Memory B cell (primary cell): ENCODE measurements at regions not wholly inside any gene's neighbourhood (a gene's known extent, or its start where the extent isn't known, plus 50 kb on each side); places are given as distances from the start of the nearest gene placed in this dataset.
"Not testable (repeated sequence)": the region's sequence is repeated elsewhere in the genome, so short reads cannot be mapped to it uniquely, and the experiment has no call there.

Source experiments
- ATAC-seq: fragments of 150-1000 bp; cut with Tn5 transposase; 2 replicates; pipeline ENCODE4 v1.10.0; 2021; ENCODE audit warnings: low read depth, mild to moderate bottlenecking, moderate library complexity
- DNase-seq, 2 donors: peaks; one replicate each; pipeline ENCODE4 v3.0.0; 2022; ENCODE audit warnings: low spot score in 2 of 2
- H3K27ac Mint-ChIP-seq: one replicate; pipeline ENCODE4 v1.8.0; 2022; ENCODE audit warnings: mild to moderate bottlenecking, moderate library complexity, mixed read lengths
- H3K27me3 Mint-ChIP-seq: one replicate; pipeline ENCODE4 v1.8.0; 2022; ENCODE audit warnings: mixed read lengths
- H3K36me3 Mint-ChIP-seq: one replicate; pipeline ENCODE4 v1.8.0; 2022; ENCODE audit warnings: mild to moderate bottlenecking, mixed read lengths
- H3K4me1 Mint-ChIP-seq: one replicate; pipeline ENCODE4 v1.8.0; 2022; ENCODE audit warnings: mixed read lengths
- H3K4me3 Mint-ChIP-seq: one replicate; pipeline ENCODE4 v1.8.0; 2022; ENCODE audit warnings: mild to moderate bottlenecking, moderate library complexity, mixed read lengths
- H3K9me3 Mint-ChIP-seq: one replicate; pipeline ENCODE4 v1.8.0; 2022; ENCODE audit warnings: mixed read lengths

DNA sequence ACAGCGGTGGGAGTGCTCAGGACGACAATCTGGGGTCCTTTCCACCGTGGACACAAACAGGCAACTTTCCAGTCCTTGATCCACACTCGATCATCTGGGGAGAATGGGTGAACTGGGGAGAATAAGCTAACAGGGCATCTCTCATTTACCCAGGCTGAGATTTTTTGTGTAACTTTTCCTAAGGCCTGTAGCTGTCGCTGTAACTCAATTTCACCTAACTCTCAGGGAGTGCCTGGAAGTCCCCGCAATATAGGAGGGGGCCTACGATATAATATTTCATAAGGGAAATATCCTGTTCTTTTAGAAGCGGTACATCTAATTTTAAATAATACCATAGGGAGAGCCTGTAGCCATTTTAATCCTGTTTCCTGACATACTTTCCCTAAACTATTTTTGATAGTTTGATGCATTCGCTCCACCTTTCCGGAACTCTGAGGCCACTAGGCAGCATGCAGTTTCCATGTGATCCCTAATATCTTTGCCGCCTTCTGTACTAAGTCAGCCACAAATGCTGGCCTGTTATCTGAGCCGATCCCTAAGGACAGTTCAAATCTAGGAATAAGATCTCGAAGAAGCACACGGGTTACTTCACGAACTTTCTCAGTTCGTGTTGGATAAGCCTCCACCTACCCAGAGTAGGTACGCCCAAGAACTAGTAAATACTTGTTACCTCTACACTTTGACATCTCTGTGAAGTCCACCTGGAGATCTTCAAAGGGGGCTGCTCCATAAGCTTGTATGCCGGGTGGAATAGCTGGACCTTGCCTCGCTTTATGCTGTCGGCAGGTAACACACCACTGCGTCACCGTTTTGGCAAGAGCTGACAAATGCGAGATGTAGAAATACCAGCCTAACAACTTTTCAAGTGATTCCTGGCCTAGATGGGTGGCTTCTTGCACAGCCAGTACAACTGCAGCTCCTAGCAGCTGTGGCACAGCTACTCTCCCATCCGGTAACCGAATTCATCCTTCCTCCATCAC lies 155.7 kb downstream of the UNC93B1 start:
- H3K4me1 Mint-ChIP-seq, H3K27me3 Mint-ChIP-seq, ATAC-seq, H3K9me3 Mint-ChIP-seq, H3K27ac Mint-ChIP-seq, H3K4me3 Mint-ChIP-seq, H3K36me3 Mint-ChIP-seq, DNase-seq: not testable (repeated sequence)

DNA sequence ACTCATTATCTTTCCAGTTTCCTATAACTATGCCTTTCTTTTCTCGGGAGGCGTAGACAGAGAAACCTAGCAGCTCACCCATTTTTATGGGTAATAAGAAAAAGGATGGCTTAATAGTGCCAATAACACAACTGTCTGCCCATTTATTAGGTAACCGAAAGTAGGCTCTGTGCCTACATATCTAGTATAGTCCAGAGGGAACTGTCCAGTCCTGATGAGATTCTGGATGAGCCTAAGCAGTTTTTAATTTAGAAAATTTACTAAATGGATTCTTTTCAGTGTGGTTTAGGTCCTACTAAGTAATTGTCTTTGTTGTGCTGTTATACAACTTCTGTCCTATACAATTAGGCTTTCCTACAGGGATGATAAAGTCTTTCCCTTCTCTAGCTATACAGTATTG lies 157.6 kb downstream of the UNC93B1 start:
- H3K27me3 Mint-ChIP-seq, ATAC-seq, H3K27ac Mint-ChIP-seq, H3K4me1 Mint-ChIP-seq, H3K4me3 Mint-ChIP-seq, H3K36me3 Mint-ChIP-seq, H3K9me3 Mint-ChIP-seq, DNase-seq: not testable (repeated sequence)

DNA sequence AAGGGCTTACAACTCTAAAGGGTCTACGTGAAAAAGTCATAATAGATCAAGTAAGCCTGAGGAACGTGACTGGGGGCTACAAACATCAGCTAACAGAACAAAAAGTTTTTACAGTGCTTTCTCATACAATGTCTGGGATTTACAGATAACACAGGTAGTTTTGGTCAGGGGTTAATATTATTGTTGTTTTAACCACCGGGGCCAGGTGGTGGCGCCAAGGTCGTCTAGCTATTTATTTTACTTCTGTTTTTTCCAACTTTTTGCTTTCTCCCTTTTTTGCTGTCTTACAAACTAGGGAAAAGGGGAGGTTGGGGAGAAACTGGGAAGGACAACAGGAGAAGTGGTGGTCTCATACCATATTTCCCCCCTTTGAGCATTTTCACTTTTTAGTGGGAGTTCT lies 158.6 kb downstream of the UNC93B1 start:
- H3K27me3 Mint-ChIP-seq, ATAC-seq, H3K27ac Mint-ChIP-seq, H3K4me1 Mint-ChIP-seq, H3K9me3 Mint-ChIP-seq, H3K4me3 Mint-ChIP-seq, DNase-seq, H3K36me3 Mint-ChIP-seq: not testable (repeated sequence)

DNA sequence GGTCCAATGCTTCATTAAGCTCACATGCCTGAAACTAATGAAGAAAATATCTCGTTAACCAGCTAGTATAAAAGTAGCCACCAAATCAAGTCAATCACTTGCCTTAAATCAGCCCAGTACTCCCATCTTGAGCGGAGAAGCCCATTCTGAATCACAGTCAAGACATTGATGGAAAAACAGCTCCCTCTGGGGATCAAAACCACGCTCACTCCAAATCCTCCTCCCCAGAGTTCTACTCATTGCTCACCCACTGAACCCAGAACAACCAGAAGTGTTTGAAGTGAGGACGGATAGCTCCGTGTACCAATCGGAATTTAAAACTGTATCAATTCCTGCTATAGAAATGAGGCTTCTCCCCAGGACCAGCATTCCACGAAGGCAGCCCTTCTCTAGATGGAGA lies 163.3 kb downstream of the UNC93B1 start:
- H3K27ac Mint-ChIP-seq, H3K4me3 Mint-ChIP-seq, H3K9me3 Mint-ChIP-seq, DNase-seq, H3K4me1 Mint-ChIP-seq, ATAC-seq, H3K36me3 Mint-ChIP-seq: not testable (repeated sequence)
- peaks cover 11% of the 10 kb centered on the region for H3K27me3 Mint-ChIP-seq

DNA sequence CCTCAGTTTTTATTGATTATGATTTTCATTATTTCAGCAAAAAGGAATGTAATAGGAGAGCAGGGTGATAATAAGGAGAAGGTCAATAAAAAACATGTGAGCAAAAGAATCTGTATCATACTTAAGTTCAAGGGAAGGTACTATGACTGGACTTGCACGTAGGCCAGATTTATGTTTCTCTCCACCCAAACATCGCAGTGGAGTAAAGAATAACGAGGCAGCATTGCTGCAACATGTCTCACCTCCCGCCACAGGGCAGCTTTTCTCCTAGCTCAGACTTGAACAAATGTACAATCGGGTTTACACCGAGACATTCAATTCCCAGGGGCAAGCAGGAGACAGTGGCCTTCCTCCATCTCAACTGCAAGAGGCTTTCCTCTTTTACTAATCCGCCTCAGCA lies 155.7 kb upstream of the ALDH3B2 start:
- peaks cover 31% of the 10 kb centered on the region for H3K27me3 Mint-ChIP-seq
- H3K9me3 Mint-ChIP-seq, H3K27ac Mint-ChIP-seq, DNase-seq, H3K4me3 Mint-ChIP-seq, H3K36me3 Mint-ChIP-seq, ATAC-seq, H3K4me1 Mint-ChIP-seq: not testable (repeated sequence)

DNA sequence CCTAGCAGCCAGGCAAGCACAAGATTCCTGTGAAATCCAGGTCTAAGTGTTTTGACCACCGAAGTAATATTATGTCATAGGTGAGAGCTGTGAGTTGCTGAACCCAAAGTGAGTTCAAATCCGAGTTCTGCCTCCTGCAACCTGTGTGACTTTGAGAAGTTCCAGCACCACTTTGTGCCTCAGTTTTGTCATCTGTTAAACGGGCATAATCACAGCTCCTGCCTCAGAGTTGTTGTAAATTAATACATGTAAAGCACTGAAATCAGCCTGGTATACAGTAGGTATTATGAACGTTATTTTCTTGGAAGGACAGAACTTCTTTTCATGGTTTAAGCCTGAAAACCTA lies 152.5 kb upstream of the ALDH3B2 start:
- not testable (repeated sequence) for H3K36me3 Mint-ChIP-seq, H3K27ac Mint-ChIP-seq, DNase-seq, H3K9me3 Mint-ChIP-seq, ATAC-seq, H3K4me3 Mint-ChIP-seq, H3K4me1 Mint-ChIP-seq
- peaks cover 32% of the 10 kb centered on the region for H3K27me3 Mint-ChIP-seq

DNA sequence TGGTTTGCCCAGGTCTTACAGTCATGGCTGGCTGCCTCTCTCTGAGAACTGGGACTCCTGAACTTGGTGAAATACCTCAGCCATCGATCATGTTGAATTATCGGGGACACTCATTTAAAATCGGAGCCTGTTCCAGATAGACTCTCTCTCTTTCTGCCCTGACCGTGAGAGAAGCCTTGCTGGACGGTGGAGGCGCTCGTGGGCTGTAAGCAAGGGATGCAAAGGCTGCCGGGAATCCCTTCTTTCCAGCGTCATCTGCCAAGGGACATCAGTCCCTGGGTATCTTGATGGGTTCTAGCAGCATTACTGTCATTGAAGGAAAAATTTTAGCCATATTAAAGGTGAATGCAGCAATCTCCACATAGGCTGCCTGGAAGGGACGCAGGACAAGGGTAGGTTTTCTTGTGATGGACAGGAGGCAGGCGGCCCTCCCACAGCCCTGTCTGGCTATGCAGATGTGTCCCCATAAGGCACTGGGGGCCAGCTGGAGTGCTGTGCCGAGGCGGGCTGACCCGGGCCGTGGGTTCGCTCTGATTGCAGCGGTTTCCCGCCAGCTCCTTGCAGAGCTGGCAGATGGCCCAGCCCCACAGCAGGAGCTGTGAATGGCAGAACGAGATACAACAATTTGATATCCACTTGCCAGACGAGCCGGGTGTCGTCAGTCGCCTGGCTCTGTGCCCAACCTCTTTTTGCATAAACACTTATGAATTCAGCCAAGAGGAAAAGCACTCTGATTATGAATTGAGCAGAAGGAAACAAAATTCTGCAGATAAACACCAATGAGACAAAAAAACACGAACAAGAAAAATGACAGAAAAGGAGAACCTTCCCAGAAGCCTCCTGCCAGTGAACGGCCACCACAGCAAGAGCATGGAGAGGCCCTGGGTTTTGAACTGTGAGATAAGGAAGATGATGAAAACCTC lies 151.9 kb upstream of the ALDH3B2 start:
- not testable (repeated sequence) for DNase-seq, H3K4me1 Mint-ChIP-seq, H3K27ac Mint-ChIP-seq, H3K9me3 Mint-ChIP-seq, ATAC-seq, H3K36me3 Mint-ChIP-seq, H3K4me3 Mint-ChIP-seq
- H3K27me3 Mint-ChIP-seq = peaks cover 31% of the 10 kb centered on the region

DNA sequence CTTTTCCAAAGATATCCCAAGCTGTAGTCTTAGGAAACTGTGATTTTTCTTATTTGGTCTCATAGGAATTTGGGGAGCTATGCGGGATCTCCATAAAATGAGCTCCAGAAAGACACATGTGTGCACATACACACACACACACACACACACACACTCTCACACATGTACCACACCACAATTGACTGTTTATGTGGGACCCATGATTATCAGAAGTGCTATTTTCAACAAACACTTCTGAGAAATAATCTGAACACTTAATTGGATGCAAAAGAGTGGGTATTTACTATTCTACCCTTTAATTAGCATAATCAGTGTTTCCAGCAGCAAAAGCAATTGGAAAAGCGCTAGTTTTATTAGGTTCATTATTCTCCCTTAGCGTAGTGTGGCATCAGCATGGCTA lies 150.4 kb upstream of the ALDH3B2 start:
- H3K4me1 Mint-ChIP-seq, DNase-seq, ATAC-seq, H3K27ac Mint-ChIP-seq, H3K4me3 Mint-ChIP-seq, H3K36me3 Mint-ChIP-seq, H3K9me3 Mint-ChIP-seq: not testable (repeated sequence)
- peaks cover 27% of the 10 kb centered on the region for H3K27me3 Mint-ChIP-seq

DNA sequence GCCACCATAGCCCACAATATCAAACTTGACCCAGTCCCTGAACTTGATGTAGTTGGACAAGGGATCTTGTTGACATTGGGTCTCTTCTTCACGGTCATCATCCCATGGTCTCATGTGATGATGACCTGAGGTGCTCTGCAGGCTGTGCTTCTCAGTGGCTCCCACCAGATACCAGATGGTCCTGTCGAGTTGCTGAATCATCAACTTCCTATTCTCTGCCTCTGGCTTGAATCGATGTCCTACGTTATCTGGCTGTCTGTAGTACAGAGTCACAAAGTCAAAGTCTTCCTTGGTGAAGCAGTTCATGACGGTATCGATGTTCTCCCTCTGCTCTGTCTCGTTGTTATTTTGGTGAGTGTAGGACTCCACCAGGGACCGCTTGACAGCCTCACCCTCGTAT lies 145.7 kb upstream of the ALDH3B2 start:
- Mint-ChIP-seq H3K27me3 (peaks cover 7% of the 10 kb centered on the region), H3K9me3 (no peaks in the 10 kb centered on the region), H3K4me3 (no peak overlapping the region), H3K4me1 (no peaks in the 10 kb centered on the region), H3K27ac (no peak overlapping the region), H3K36me3 (no peaks in the 10 kb centered on the region)
- ATAC-seq (no peak), DNase-seq (no peak)

DNA sequence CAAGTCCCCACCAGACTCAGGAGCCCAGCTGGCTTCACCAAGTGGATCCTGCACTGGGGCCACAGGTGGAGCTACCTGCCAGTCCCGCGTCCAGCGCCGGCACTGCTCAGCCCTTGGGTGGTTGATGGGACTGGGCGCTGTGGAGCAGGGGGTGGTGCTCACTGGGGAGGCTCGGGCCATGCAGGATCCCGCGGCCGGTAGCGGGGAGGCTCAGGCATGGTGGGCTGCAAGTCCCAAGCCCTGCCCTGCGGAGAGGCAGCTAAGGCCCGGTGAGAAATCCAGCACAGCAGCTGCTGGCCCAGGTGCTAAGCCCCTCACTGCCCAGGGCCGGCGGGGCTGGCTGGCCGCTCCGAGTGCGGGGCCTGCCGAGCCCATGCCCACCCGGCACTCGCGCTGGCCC lies 143.1 kb upstream of the ALDH3B2 start:
- not testable (repeated sequence) for H3K4me3 Mint-ChIP-seq, ATAC-seq

DNA sequence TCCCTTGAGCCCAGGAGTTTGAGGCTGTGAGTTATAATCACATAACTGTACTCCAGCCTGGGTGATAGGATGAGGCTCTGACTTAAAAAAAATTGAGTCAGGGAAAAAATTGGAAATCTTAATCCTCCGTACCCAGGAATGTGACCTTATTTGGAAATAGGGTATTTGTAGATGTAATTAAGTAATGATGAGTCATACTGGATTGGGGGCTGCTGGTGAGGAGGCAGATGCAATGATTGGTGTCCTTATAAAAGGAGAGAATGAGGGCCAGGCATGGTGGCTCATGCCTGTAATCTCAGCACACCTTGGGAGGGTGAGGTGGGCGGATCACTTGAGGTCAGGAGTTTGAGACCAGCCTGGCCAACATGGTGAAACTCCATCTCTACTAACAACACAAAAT lies 134.9 kb upstream of the ALDH3B2 start:
- not testable (repeated sequence) for H3K27me3 Mint-ChIP-seq, H3K36me3 Mint-ChIP-seq, H3K27ac Mint-ChIP-seq, H3K9me3 Mint-ChIP-seq, H3K4me1 Mint-ChIP-seq, ATAC-seq, H3K4me3 Mint-ChIP-seq, DNase-seq

More for the DNA sequence above, 143.1 kb upstream of the ALDH3B2 start:
- H3K36me3 Mint-ChIP-seq, DNase-seq, H3K4me1 Mint-ChIP-seq, H3K27me3 Mint-ChIP-seq, H3K27ac Mint-ChIP-seq, H3K9me3 Mint-ChIP-seq: not testable (repeated sequence)

DNA sequence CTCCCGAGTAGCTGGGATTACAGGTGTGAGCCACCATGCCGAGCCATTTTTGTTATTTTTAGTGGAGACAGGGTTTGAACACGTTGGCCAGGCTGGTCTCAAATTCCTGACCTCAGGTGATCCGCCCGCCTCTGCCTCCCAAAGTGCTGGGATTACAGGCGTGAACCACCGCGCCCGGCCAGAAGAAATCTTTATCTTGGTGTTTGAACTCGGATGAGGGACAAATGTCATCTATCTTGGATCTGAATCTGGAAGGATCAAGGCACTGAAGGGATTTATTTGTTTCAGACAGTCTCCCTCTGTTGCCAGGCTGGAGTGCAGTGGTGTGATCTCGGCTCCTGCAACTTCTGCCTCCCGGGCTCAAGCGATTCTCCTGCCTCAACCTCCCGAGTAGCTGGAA lies 133.5 kb upstream of the ALDH3B2 start:
- H3K27me3 Mint-ChIP-seq, ATAC-seq, H3K9me3 Mint-ChIP-seq, H3K27ac Mint-ChIP-seq, H3K36me3 Mint-ChIP-seq, H3K4me3 Mint-ChIP-seq, DNase-seq, H3K4me1 Mint-ChIP-seq: not testable (repeated sequence)

DNA sequence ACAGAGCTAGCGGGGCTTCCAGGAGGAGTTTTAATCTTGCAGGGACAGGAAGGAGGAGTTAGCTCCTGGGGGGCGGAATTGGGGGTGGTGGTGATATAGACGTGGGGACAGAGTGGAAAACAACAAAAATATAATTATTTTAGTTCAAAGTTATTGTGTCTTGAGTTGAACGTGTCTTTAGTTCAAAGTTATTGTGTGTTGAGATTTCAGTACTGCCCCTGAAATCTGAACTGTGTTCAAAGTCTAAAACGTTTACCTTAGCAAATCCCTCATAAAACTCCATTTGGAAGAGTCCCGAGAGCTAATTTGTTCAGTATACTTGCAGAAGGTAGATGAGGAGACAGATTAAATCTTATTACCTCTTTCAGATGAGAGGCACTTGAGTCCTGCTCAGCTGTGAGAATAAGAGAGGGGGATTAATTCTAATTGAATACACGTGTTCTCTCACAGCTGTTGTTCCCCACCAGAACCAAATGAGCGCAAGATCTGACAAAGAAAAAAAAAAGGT lies 132.4 kb upstream of the ALDH3B2 start:
- not testable (repeated sequence) for ATAC-seq, H3K27me3 Mint-ChIP-seq, DNase-seq, H3K27ac Mint-ChIP-seq, H3K36me3 Mint-ChIP-seq, H3K9me3 Mint-ChIP-seq, H3K4me3 Mint-ChIP-seq, H3K4me1 Mint-ChIP-seq

DNA sequence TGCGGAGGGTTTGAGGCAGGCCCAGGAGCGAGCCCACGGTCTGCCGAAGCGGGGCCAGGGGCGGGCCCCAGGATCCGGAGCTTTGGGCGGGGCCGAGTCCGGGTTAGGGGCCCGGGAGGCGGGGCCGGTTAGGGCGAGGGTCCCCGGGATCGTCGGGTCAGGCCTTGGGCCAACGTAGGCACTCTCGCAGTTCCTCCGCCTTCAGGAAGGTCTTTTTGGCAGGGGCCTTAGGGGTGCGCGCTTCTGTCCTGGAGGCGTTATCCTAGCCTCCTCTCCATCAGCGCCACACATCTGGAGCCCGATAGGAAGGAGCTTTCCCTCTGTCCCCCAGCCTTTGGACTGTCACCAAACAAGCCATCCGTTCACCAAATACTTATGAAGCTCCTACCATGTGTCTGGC lies 131.8 kb upstream of the ALDH3B2 start:
- not testable (repeated sequence) for H3K36me3 Mint-ChIP-seq, H3K9me3 Mint-ChIP-seq, H3K4me1 Mint-ChIP-seq, H3K27me3 Mint-ChIP-seq, ATAC-seq, DNase-seq, H3K27ac Mint-ChIP-seq
- peak overlapping the region; percentile 89 for H3K4me3 Mint-ChIP-seq
